SK-N-SH (cell line): ENCODE measurements at regions not wholly inside any gene's neighbourhood (a gene's known extent, or its start where the extent isn't known, plus 50 kb on each side); places are given as distances from the start of the nearest gene placed in this dataset.

Experiments
- CTCF ChIA-PET: fragments of 300-600, 350-600 bp; formaldehyde crosslinking; extraction: SDS; loops from one replicate; lab custom pipeline; 2021; lab: Yijun Ruan, JAX
- POLR2A ChIA-PET: fragments of 350-600 bp; sonication (Branson Sonifier 250); formaldehyde crosslinking; extraction: SDS; loops from one replicate; lab custom pipeline; 2020; ENCODE audit warnings: antibody characterized with exemption, inconsistent platforms; lab: Yijun Ruan, JAX
- DNase-seq: peaks from one replicate; pipeline ENCODE4 v3.0.0; 2012
- H2AFZ ChIP-seq: fragments of 200-600 bp; sonication (generic); 2 replicates; pipeline ENCODE4 v1.8.1; 2016; ENCODE audit warnings: antibody characterized with exemption, mild to moderate bottlenecking, low read depth
- H3F3A ChIP-seq: fragments of 200-600 bp; sonication (generic); replicated peaks from 2 replicates; pipeline ENCODE3; 2016; ENCODE audit warnings: antibody characterized with exemption, mild to moderate bottlenecking; ENCODE audit not compliant: insufficient read depth
- H3K27ac ChIP-seq, 2 experiments: fragments of 200-500 bp in 1 of 2; fragments of 200-600 bp in 1 of 2; sonication (Bioruptor generic) in 1 of 2; sonication (generic), shearing (Covaris generic) in 1 of 2; 2 replicates each; pipeline versions ENCODE4 v1.5.1 to v1.6.1; 2014 to 2016; ENCODE audit warnings: low read depth in 2 of 2, inconsistent platforms in 1 of 2, low read length in 1 of 2, mild to moderate bottlenecking in 1 of 2, mixed read lengths in 1 of 2
- H3K27me3 ChIP-seq: fragments of 200-600 bp; sonication (generic), shearing (Covaris generic); 2 replicates; pipeline ENCODE4 v1.6.1; 2016; ENCODE audit warnings: mixed run types; ENCODE audit not compliant: insufficient read depth
- H3K36me3 ChIP-seq, 2 experiments: fragments of 200-500 bp in 1 of 2; fragments of 200-600 bp in 1 of 2; sonication (Bioruptor generic) in 1 of 2; sonication (generic) in 1 of 2; replicated peaks in 1 of 2; 2 replicates each; pipeline versions ENCODE3 to v1.5.1; 2014 to 2016; ENCODE audit warnings: low read length in 1 of 2, mild to moderate bottlenecking in 1 of 2; ENCODE audit not compliant: insufficient read depth in 2 of 2, control insufficient read depth in 1 of 2
- H3K4me1 ChIP-seq, 2 experiments: fragments of 200-500 bp in 1 of 2; fragments of 200-600 bp in 1 of 2; sonication (Bioruptor generic) in 1 of 2; sonication (generic), shearing (Covaris generic) in 1 of 2; 2 replicates each; pipeline versions ENCODE4 v1.5.1 to v1.6.1; 2014 to 2016; ENCODE audit warnings: low read depth in 1 of 2, low read length in 1 of 2, mixed run types in 1 of 2; ENCODE audit not compliant: insufficient read depth in 2 of 2, control insufficient read depth in 1 of 2
- H3K4me2 ChIP-seq: fragments of 200-600 bp; sonication (generic), shearing (Covaris generic); 2 replicates; pipeline ENCODE4 v1.6.1; 2017; ENCODE audit warnings: mixed run types
- H3K4me3 ChIP-seq, 2 experiments: fragments of 200-500 bp in 1 of 2; fragments of 200-600 bp in 1 of 2; sonication (Bioruptor generic) in 1 of 2; sonication (generic), shearing (Covaris generic) in 1 of 2; 2 replicates each; pipeline versions ENCODE4 v1.5.1 to v1.8.1; 2014 to 2016; ENCODE audit warnings: low read depth in 2 of 2, inconsistent platforms in 1 of 2, low read length in 1 of 2, mild to moderate bottlenecking in 1 of 2, mixed read lengths in 1 of 2, moderate library complexity in 1 of 2
- H3K79me2 ChIP-seq: fragments of 200-600 bp; sonication (generic); 2 replicates; pipeline ENCODE4 v1.8.1; 2017; ENCODE audit warnings: mild to moderate bottlenecking; ENCODE audit not compliant: insufficient read depth
- H3K9ac ChIP-seq: fragments of 200-600 bp; sonication (generic); 2 replicates; pipeline ENCODE4 v1.6.1; 2017; ENCODE audit warnings: mixed run types
- H3K9me2 ChIP-seq: fragments of 200-600 bp; sonication (generic); 2 replicates; pipeline ENCODE4 v1.6.1; 2017; ENCODE audit warnings: mixed run types
- H3K9me3 ChIP-seq: fragments of 200-600 bp; sonication (generic); 2 replicates; pipeline ENCODE4 v1.6.1; 2017; ENCODE audit warnings: mixed run types, mild to moderate bottlenecking, moderate library complexity
- H4K20me1 ChIP-seq: fragments of 200-600 bp; sonication (generic); 2 replicates; pipeline ENCODE4 v1.6.1; 2017; ENCODE audit warnings: mild to moderate bottlenecking, mixed run types; ENCODE audit not compliant: insufficient read depth
- ELF1 ChIP-seq: IDR thresholded peaks from 2 replicates; pipeline ENCODE4 v1.4.0; 2012
- EZH2phosphoT487 ChIP-seq: fragments of 200-600 bp; sonication (generic); IDR thresholded peaks from 2 replicates; pipeline ENCODE4 v1.6.1; 2017; ENCODE audit warnings: low read depth, mixed run types, mild to moderate bottlenecking, antibody characterized with exemption, moderate library complexity, borderline replicate concordance
- FOSL2 ChIP-seq: IDR thresholded peaks from 2 replicates; pipeline ENCODE4 v1.4.0; 2012; ENCODE audit warnings: low read depth, mild to moderate bottlenecking, moderate library complexity, borderline replicate concordance
- FOXM1 ChIP-seq: IDR thresholded peaks from 2 replicates; pipeline ENCODE4 v1.4.0; 2012; ENCODE audit warnings: low read depth, mild to moderate bottlenecking
- GABPA ChIP-seq: IDR thresholded peaks from 2 replicates; pipeline ENCODE4 v1.4.0; 2012; ENCODE audit warnings: low read depth, mild to moderate bottlenecking
- GATA2 ChIP-seq: sonication (generic); formaldehyde crosslinking; IDR thresholded peaks from 2 replicates; pipeline ENCODE4 v1.5.0; 2020; ENCODE audit warnings: mild to moderate bottlenecking, missing genetic modification reagents
- IRF3 ChIP-seq: fragments of 150-350 bp; IDR thresholded peaks from 2 replicates; pipeline ENCODE4 v1.6.1; 2016; ENCODE audit warnings: mild to moderate bottlenecking, low read depth, low read length
- JUND ChIP-seq: IDR thresholded peaks from 2 replicates; pipeline ENCODE4 v1.4.0; 2012
- MXI1 ChIP-seq: IDR thresholded peaks from 2 replicates; pipeline ENCODE4 v1.6.1; 2012; ENCODE audit warnings: mild to moderate bottlenecking, low read depth, low read length, improper control_type of control experiment
- PBX3 ChIP-seq: IDR thresholded peaks from 2 replicates; pipeline ENCODE4; 2012
- RAD21 ChIP-seq: IDR thresholded peaks from 2 replicates; pipeline ENCODE4 v1.6.1; 2012; ENCODE audit warnings: mild to moderate bottlenecking, low read length
- REST ChIP-seq: IDR thresholded peaks from 2 replicates; pipeline ENCODE4 v1.6.1; 2012; ENCODE audit warnings: mild to moderate bottlenecking, low read depth, low read length, moderate library complexity
- RFX5 ChIP-seq: IDR thresholded peaks from 2 replicates; pipeline ENCODE4 v1.6.1; 2012; ENCODE audit warnings: mild to moderate bottlenecking, improper control_type of control experiment, low read length
- SMC3 ChIP-seq: IDR thresholded peaks from 2 replicates; pipeline ENCODE4 v1.6.1; 2012; ENCODE audit warnings: low read depth, low read length, improper control_type of control experiment
- TAF1 ChIP-seq: IDR thresholded peaks from 2 replicates; pipeline ENCODE4 v1.6.1; 2012; ENCODE audit warnings: low read depth, mild to moderate bottlenecking, low read length, moderate library complexity, borderline replicate concordance
- TCF12 ChIP-seq: IDR thresholded peaks from 2 replicates; pipeline ENCODE4 v1.4.0; 2012
- TEAD4 ChIP-seq: IDR thresholded peaks from 2 replicates; pipeline ENCODE4 v1.4.0; 2012; ENCODE audit warnings: mild to moderate bottlenecking, borderline replicate concordance; ENCODE audit not compliant: insufficient read depth
- USF2 ChIP-seq: fragments of 150-350 bp; IDR thresholded peaks from 2 replicates; pipeline ENCODE4 v1.6.1; 2017; ENCODE audit warnings: antibody characterized with exemption, low read length, low read depth, borderline replicate concordance
- WGBS: methylation state at CpG from one replicate; pipeline ENCODE4 v1.1.6; 2017; ENCODE audit warnings: low lambda C conversion rate; 5-methylcytosine and 5-hydroxymethylcytosine counted together

- no peak for TF ChIP-seq EZH2phosphoT487
- TF ChIP-seq ELF1: no peak
- no peak for TF ChIP-seq GABPA
- no peak for TF ChIP-seq TEAD4
- no peak for TF ChIP-seq FOXM1
These were observed 256.7 kb upstream of the RBBP8 start (continued) for GRCh38 chr18:22676423-22676822.

- WGBS: 63% methylated on average over 1 of the region's 1 CpG
- DNase-seq: no peak
- TF ChIP-seq IRF3 (no peak), RFX5 (no peak), USF2 (no peak), RAD21 (no peak), PBX3 (no peak), FOSL2 (no peak), ELF1 (no peak), REST (no peak), MXI1 (no peak), GATA2 (CRISPR knock-in tag) (no peak), TAF1 (no peak), JUND (no peak), SMC3 (no peak), TCF12 (no peak), FOXM1 (no peak), TEAD4 (no peak), EZH2phosphoT487 (no peak)
These were observed 254.6 kb upstream of the RBBP8 start for GRCh38 chr18:22678486-22678885.

More at GRCh38 chr18:22678486-22678885, 254.6 kb upstream of the RBBP8 start:
- Histone ChIP-seq H3K9me2 (no peaks in the 10 kb centered on the region), H3K4me2 (no peak overlapping the region), H3F3A (peaks cover 22% of the 10 kb centered on the region), H3K27ac (no peak overlapping the region), H3K9me3 (no peaks in the 10 kb centered on the region), H3K4me3 (no peak overlapping the region), H3K4me1 (0 out of 4 replicates have a peak, but pooled peaks cover 0 to under 1% of the 10 kb centered on the region in 2 experiments), H3K79me2 (no peaks in the 10 kb centered on the region), H4K20me1 (no peaks in the 10 kb centered on the region), H3K9ac (no peak overlapping the region), H2AFZ (no peak overlapping the region), H3K27me3 (no peaks in the 10 kb centered on the region), H3K36me3 (no peaks in the 10 kb centered on the region)
- ChIA-PET POLR2A (no interaction called here), CTCF (no interaction called here)
